Jurkat, Clone E6-1 (cell line): ENCODE measurements at regions not wholly inside any gene's neighbourhood (a gene's known extent, or its start where the extent isn't known, plus 50 kb on each side); places are given as distances from the start of the nearest gene placed in this dataset.
A peak's percentile ranks its signal among the peaks of the same experiment; 100 is the strongest.
"Not testable (repeated sequence)": the region's sequence is repeated elsewhere in the genome, so short reads cannot be mapped to it uniquely, and the experiment has no call there.

Experiments used
- DNase-seq: peaks from one replicate; pipeline ENCODE4 v3.0.0-alpha.2; 2011; ENCODE audit warnings: low read depth, low spot score
- H3K4me3 ChIP-seq: 2 replicates; pipeline ENCODE4 v1.5.1; 2011; ENCODE audit warnings: mild to moderate bottlenecking, low read length, control low read depth, moderate library complexity

DNA sequence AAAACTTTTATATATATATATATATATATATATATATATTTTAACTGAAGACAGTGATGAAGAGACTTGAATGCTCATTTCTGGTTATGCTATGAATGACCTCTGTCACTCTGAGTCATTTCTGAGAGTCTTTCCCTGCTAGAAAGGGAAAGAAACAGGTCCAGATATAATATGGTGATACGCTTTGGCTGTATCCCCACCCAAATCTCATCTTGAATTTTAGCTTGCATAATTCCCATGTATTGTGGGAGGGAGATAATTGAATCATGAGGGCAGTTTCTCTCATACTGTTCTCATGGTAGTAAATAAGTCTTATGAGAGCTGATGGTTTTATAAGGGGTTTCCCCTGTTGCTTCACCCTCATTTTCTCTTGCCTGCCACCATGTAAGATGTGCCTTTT lies 254.1 kb upstream of the IGFBP7 start:
- no peak for DNase-seq
- no peak overlapping the region for H3K4me3 ChIP-seq

DNA sequence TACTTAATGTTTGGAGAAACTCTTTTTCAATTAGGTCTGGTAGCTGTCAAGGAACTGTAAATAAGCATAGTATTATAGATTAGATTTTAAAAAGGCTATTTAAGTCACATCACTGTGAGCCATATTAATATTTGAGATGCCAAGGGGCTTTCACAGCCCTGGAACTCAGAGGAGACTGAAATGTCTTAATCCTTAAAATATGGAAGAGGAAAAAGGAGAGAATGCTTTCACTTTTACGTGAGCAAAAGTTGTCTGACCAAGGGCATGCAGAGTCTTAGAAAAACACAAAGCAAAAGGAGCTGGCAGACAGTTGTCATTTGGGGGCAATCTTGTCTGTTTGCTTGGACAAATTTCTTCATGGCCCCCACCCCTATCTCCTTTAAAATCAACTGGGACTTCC lies 253.2 kb upstream of the IGFBP7 start:
- H3K4me3 ChIP-seq = no peak overlapping the region
- DNase-seq = no peak

DNA sequence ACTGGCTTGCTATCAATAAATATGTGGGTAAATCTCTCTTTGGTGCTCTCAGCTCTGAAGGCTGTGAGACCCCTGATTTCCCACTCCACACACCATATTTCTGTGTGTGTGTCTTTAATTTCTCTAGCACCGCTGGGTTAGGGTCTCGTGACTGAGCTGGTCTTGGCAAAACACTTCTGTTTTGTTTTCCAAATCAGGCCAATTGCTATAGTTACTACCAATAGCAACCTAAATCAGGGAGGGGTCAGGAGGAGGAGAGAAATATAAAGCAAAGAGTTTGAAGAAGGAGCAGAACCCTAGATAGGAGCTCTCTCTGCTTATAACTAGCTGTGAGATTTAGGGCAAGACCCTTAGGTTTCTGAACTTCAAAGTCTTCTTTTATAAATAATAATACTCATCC lies 250.5 kb upstream of the IGFBP7 start:
- H3K4me3 ChIP-seq = no peak overlapping the region
- no peak for DNase-seq

DNA sequence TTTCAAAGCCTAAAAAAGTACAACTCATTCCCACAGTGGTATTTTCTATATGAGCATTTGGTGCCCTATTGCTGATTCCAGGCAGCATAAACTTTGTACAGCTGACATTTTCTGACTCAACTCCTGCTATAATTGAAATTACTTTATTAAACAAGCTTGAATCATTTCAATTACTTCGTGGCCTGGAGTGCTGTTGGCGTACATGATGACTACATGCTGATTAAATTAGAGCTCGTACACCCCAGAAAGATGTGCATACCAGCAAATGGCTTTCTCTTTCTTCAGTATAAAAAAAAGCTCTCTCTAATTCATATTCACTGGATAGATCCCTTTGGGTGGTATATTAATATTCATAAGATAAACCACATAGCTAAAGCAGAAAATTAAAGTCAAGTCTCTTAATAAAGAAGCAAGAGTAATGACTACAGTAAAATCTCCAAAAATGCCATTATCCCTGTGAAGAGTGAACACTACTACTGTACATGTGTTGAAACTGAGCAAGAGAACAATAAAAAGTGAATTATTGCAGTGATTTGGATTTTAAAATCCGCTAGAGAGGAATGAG lies 245.0 kb upstream of the IGFBP7 start:
- no peak overlapping the region for H3K4me3 ChIP-seq
- DNase-seq = no peak

DNA sequence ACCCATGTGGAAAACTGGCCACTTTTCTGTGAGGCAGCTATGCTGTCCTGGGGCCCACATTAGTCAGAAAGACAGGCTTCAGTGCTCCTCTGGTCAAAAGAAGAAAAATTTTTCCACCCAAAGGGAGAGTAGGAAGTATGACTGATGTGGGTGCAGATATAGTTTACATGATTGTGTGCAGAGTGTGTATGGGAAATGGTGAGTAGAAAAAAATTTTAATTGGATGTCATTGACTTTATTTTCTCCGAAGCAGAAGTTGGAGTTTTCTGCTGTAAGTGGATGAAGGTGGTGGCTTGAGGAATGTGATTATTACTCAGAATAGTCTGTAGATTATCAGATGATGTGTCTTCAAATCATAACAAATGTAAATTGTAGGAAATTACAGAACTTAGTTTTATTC lies 241.5 kb upstream of the IGFBP7 start:
- no peak overlapping the region for H3K4me3 ChIP-seq
- no peak for DNase-seq

DNA sequence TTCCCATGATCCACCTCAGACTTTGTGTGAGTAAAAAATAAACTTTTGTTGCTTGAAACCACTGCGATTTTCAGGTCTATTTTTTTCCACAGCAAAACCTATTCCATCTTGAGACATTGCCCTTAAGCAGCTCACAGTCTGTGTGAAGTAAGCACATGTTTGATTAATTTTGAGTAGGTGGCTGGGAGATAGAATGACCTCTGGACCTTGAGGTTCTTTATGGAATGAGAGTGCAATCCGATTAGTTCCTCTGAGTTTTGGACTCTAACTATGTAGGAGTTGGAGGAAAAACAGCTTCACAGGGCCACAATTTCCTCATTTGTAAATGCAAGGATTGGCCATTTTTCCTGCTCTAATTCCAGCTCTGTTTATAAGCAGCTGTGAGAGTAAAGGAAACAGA lies 234.1 kb upstream of the IGFBP7 start:
- no peak for DNase-seq
- no peak overlapping the region for H3K4me3 ChIP-seq

DNA sequence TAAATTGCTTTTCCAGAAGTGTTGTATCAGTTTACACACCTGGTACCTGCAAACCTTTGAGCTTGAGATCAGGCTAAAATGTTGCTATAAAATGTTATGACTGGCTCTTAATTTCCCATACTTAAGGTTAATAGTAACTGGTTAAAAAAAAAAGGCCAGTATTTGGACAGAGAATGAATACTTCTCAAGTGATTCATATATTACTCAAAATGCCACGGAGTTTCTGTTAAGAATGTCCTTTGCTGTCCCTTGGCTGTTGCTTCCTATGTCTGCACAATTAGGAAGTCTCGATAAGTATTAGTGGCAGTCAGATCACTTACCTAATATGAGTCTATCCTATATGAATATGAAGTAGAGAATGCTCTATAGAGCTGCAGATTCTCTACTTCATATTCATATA lies 232.2 kb upstream of the IGFBP7 start:
- no peak overlapping the region for H3K4me3 ChIP-seq
- DNase-seq = no peak

DNA sequence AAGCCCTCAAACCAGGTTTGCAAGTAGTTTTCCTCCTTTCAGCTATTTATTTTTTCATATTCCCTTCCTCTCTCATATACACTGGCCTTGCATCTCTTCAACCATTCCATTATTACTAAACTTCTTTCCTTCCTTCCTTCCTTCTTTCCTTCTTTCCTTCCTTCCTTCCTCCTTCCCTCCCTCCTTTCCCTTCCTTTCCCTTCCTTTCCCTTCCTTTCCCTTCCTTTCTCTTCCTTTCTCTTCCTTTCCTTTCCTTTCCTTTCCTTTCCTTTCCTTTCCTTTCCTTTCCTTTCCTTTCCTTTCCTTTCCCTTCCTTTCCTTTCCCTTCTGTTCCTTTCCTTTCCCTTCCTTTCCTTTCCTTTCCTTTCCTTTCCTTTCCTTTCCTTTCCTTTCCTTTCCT lies 228.7 kb upstream of the IGFBP7 start:
- H3K4me3 ChIP-seq, DNase-seq: not testable (repeated sequence)

DNA sequence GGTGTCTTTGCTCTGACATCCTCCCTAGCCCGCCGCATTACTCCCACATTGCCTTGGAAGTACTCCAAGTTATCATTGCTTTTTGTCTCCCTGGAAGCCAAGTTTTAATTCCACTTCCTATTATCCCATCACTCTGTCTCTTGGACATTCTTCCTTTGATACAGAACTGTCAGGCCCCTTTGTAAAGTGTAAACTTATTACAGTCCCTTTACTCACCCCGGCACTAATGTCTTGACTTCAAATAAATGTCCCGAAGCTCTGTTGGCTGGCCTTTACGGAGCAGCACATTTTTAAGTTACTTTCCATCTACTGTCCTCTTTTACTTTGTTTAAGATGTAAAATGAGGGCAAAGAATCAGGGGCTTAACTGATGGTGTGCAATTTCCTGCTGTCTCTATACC lies 223.5 kb upstream of the IGFBP7 start:
- DNase-seq = no peak
- no peak overlapping the region for H3K4me3 ChIP-seq

DNA sequence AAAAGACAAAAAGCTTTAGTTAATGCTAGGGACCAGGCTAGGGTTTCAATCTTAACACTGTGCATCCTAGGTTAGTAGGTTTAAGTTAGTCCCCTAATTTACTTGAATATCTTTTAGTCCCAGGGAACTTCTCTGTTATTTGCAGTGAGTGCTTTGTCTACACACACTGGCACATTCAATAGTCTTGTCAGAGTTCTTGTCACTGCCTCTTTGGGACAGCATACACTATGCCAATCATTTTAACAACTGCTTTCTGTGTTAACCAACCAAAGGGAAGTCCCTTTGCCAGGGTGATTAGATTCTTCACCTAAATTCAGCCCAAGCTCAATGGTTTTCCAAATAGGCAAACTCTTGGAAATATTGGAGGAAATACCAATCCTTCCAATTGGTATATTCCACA lies 221.8 kb upstream of the IGFBP7 start:
- H3K4me3 ChIP-seq = no peak overlapping the region
- DNase-seq = no peak

DNA sequence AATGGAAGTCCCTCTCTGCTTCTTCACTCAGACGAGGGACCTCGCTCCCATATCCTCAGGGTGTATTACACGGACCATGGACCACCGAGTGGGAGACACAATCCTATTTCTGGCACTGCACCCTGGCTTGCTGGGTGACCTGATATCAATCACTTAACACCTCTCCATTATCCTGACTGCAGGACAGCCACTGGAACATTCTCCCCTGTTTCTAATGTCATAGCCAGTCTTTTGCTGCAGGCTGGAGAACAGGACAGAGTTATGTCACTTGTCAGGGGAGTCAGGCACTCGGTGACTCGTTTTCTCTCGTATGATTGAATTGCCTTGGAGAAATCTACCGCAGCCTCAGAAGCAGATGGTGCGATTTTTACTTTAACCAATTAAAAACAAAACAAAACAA lies 219.1 kb upstream of the IGFBP7 start:
- DNase-seq = no peak
- no peak overlapping the region for H3K4me3 ChIP-seq

DNA sequence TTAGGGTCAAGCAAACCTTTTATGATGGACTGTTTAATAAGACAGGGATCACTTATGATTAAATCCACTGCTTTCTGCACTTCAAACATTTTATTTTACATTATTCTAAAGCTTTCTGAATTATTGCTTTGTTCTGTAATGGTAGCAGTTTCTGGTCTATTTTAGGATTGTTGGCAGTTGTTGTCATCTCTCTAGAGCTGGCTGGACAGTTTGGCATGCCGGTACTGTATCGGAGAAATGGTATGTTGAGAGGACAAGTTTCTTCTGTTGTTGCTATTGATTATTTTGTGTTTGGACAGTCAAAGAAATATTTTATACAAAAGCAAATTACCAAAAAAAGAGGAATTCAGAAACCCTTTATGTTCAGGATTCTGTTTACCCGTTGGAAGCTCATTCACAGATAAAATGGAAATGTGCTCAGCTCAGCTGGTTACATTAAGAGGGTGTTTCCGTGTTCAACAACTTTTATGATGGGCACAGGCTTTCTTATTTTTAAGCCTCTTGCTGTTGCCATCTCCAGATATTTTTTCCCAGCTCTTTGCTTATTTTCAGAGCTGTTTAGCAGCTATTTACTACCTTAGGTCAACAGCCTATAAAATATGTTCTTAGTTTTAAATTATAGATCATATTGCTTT lies 214.6 kb upstream of the IGFBP7 start:
- H3K4me3 ChIP-seq = no peak overlapping the region
- no peak for DNase-seq

DNA sequence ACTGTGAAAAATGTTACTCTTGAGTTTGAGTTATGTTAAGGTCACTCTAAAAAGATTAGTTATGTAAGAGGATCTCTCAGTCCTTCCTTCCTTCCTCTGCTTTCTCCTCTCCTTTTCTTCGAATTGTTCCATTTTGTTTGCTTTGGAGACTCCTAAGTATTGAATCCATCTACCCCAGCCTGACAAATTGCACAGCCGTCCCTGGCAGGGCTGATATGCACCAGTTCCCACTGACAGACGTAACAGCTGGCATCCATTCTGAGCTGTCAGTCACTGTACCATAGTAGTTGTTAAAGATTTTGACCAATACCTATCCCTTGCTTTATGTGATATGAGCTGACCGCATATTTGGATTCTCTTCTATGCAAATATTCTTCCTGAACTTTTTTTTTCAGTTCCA lies 210.7 kb upstream of the IGFBP7 start:
- no peak for DNase-seq
- H3K4me3 ChIP-seq = no peak overlapping the region

DNA sequence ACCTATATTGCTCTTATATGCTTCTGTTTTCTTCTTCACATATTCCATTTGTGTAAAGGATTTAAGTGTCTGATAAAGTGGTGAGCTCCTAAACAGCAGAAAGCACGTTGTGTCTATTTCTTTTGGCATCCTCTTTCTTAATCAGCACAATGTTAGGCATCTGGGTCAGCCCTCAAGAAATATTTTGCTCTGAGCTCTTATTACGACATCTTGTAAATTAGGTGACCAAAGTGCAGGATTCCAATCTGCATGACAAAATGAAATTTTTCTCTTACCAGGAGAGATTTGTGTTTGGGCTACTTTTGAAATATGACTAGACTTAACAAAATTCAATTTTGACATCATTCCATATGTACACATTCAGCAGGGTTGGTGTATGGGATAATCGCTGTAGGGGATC lies 210.0 kb upstream of the IGFBP7 start:
- DNase-seq = no peak
- no peak overlapping the region for H3K4me3 ChIP-seq

DNA sequence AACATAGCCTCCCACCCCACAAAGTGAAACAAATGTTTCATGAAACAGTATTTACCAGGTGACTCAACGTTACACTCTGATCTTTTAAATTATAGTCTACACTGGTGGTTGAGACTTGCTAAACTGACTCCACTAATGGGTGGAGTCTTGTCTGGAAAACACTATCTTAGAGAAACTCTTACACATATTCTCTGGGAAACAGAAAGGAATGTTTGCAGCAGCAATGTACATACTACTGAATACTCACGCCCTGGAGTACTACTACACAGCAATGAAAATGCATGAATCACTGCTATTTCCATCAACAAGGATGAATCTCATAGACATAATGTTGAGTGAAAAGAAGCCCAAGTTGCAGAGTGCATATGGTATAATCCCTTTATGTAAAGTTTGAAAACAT lies 208.5 kb upstream of the IGFBP7 start:
- DNase-seq = no peak

DNA sequence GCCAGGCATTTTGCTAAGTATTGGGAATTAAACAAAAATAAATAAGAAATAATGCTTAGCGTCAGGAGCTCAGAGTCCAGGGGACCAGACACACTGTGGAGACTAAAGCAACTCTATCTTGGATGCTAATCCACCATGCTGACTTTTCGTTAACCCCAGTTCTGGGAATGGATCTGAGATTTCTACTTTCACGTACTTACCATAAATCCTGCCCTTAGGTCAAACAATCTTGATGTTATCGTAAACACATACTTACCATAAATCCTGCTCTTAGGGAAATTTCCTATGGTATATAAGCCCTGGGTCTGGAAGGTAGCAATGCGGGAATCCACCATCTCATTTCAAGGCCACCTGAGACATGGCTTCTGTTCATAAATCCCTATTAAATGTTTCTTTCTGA lies 204.5 kb upstream of the IGFBP7 start:
- no peak overlapping the region for H3K4me3 ChIP-seq
- DNase-seq = no peak

More for the DNA sequence above, 208.5 kb upstream of the IGFBP7 start:
- no peak overlapping the region for H3K4me3 ChIP-seq

DNA sequence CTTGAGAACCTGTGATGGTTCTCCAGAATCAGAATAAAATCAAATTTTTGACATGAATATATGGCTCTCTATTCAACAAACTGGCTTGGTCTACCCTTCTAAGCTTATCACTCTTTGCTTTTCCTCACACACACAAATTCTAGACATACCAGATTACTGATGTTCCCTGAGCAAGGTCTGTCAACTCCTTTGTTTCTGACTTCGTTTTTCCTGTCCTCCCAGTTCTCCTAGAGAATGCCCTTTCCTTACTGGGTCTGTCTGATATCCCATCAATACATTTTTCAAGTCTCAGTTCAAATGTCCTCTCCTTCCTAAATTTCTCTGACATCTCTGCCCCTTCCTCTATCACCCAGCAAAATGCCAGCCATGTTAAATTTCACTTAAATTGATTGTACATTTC lies 202.1 kb upstream of the IGFBP7 start:
- no peak overlapping the region for H3K4me3 ChIP-seq
- no peak for DNase-seq

DNA sequence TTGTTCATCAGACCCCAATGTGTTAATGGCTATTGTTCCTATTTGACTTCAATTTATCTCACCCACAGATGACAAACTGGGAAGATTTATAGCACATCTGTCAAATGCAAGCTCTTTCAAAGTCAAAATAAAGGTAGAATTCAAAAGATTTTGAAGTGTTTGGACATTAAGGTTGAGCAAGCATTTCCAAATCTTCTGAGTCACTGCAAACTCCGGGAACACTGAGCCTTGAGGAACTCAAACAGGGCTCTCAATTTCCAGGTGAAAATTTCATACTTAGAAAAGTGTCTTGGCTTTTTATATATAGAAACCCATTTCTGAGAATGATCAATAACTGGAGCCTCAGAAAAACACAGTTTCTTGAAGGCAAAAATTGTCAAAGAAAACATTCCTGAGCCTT lies 199.5 kb upstream of the IGFBP7 start:
- no peak overlapping the region for H3K4me3 ChIP-seq
- DNase-seq = no peak

DNA sequence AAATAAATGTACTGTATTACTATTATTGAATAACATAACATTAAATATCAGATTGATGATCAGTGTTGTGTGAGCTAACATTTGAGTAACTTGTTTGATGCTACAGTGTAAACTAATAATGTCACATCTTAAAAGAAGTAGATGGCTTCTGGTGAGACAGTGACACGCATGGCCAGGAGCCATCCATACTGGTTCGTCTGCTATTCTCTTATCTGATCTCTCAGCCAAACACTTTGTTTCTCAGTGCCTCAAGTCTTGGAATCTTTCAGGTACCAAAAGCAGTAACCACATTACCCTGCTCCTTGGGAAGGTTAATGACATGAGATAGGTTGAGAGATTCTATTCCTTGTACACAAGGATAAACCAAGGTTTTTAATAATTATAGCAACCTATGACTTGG lies 198.1 kb upstream of the IGFBP7 start:
- no peak overlapping the region for H3K4me3 ChIP-seq
- DNase-seq = no peak

DNA sequence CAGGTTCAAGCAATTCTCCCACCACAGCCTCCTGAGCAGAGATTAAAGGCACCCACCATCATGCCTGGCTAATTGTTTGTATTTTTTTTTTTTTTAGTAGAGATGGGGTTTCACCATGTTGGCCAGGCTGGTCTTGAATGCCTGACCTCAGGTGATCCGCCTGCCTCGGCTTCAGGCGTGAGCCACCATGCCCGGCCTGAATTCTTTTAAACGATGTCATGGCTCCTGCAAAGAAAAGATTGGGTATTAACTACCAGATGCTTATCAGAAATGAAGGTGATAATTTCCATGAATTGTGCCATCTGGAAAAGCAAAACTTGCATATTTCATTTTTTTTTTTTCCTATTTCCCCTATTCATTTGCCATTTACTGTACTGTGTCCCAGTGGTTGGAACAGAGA lies 195.7 kb upstream of the IGFBP7 start:
- H3K4me3 ChIP-seq = no peak overlapping the region
- no peak for DNase-seq

DNA sequence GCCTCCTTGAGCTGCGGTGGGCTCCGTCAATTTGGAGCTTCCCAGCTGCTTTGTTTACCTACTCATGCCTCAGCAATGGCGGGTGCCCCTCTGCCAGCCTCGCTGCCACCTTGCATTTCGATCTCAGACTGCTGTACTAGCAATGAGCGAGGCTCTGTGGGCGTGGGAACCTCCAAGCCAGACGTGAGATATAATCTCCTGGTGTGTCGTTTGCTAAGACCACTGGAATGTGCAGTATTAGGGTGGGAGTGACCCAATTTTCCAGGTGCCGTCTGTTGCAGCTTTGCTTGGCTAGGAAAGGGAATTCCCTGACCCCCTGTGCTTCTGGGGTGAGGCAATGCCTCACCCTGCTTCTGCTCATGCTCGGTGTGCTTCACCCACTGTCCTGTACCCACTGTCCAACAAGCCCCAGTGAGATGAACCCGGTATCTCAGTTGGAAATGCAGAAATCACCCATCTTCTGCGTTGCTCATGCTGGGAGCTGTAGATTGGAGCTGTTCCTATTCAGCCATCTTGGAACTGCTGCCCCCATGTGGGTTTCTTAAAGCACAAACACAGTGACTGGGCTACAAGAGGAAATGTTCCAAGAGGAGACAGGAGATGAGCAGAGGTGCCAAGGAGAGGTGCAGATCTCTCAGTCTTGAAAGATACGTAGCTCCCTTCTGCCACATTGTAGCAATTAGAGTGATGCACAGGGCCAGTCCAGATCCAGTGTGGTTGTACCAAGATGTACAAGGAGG lies 193.0 kb upstream of the IGFBP7 start:
- DNase-seq = peak; percentile 2

More for the DNA sequence above, 193.0 kb upstream of the IGFBP7 start:
- H3K4me3 ChIP-seq = no peak overlapping the region
